ENCODE measurements at regions not wholly inside any gene's neighbourhood (a gene's known extent, or its start where the extent isn't known, plus 50 kb on each side); places are given as distances from the start of the nearest gene placed in this dataset.

DNA sequence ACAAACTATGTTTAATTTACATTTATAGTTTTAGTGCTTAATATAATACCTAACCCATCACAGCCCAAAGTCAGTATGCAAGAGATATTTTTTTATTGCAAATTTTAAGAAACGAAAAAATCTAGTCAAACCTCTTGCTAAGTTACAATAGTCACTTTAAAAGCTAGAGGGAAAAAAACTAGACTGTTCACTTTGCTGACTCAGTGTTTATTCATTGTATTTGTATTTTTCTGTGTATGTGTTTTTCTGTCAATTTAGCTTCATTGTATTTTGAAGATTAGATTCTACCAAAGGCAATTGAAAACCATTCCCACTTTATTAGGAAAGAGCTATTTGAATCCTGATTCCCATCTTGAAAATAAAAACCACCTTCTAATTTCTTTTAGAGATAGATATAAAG lies 891.5 kb downstream of the SLC16A7 start:
- Histone ChIP-seq H3K79me2 (ENCODE audit: control insufficient read depth, insufficient read depth, low read length) (no peaks in the 10 kb centered on the region), H4K8ac (ENCODE audit: low read depth, low read length) (no peak overlapping the region), H3K4me2 (ENCODE audit: low read length) (no peak overlapping the region), H2AK5ac (ENCODE audit: low read length) (no peak overlapping the region), H2BK5ac (ENCODE audit: low read length) (no peak overlapping the region), H3K27me3 (ENCODE audit: insufficient read depth, low read length, poor library complexity) (no peaks in the 10 kb centered on the region), H3K79me1 (ENCODE audit: low read length) (no peaks in the 10 kb centered on the region), H3K56ac (ENCODE audit: low read length) (no peak overlapping the region), H3K36me3 (ENCODE audit: control insufficient read depth, insufficient read depth, low read length) (no peaks in the 10 kb centered on the region), H3K23ac (ENCODE audit: low read length) (no peak overlapping the region), H3K4me3 (ENCODE audit: low read length) (no peak overlapping the region), H3K18ac (ENCODE audit: low read length) (no peak overlapping the region), H3K9ac (ENCODE audit: low read length) (no peak overlapping the region), H2BK15ac (replicated peaks; ENCODE audit: low read depth) (no peak overlapping the region), H3K4ac (ENCODE audit: low read depth, low read length) (no peak overlapping the region), H4K5ac (ENCODE audit: low read length) (no peak overlapping the region), H3K4me1 (ENCODE audit: control insufficient read depth, low read depth, low read length) (no peaks in the 10 kb centered on the region), H2BK120ac (ENCODE audit: low read depth, low read length) (no peak overlapping the region), H3K27ac (ENCODE audit: low read depth, low read length) (no peak overlapping the region)
- no peak for DNase-seq
- WGBS (ENCODE audit: extremely low coverage, insufficient coverage, low lambda C conversion rate): no CpG with 5 or more reads among the region's 1 CpG

- Histone ChIP-seq H3K79me1 (ENCODE audit: low read length) (no peaks in the 10 kb centered on the region), H3K27me3 (ENCODE audit: insufficient read depth, low read length, poor library complexity) (no peaks in the 10 kb centered on the region), H2BK15ac (replicated peaks; ENCODE audit: low read depth) (no peak overlapping the region), H3K9ac (ENCODE audit: low read length) (no peak overlapping the region), H4K8ac (ENCODE audit: low read depth, low read length) (no peak overlapping the region), H3K56ac (ENCODE audit: low read length) (no peak overlapping the region), H2AK5ac (ENCODE audit: low read length) (no peak overlapping the region), H3K18ac (ENCODE audit: low read length) (no peak overlapping the region), H3K27ac (ENCODE audit: low read depth, low read length) (no peak overlapping the region), H2BK120ac (ENCODE audit: low read depth, low read length) (no peak overlapping the region), H2BK5ac (ENCODE audit: low read length) (no peak overlapping the region), H3K79me2 (ENCODE audit: control insufficient read depth, insufficient read depth, low read length) (no peaks in the 10 kb centered on the region), H3K4ac (ENCODE audit: low read depth, low read length) (no peak overlapping the region), H3K23ac (ENCODE audit: low read length) (no peak overlapping the region), H4K5ac (ENCODE audit: low read length) (no peak overlapping the region), H3K4me3 (ENCODE audit: low read length) (no peak overlapping the region), H3K4me1 (ENCODE audit: control insufficient read depth, low read depth, low read length) (no peaks in the 10 kb centered on the region), H3K4me2 (ENCODE audit: low read length) (no peak overlapping the region), H3K36me3 (ENCODE audit: control insufficient read depth, insufficient read depth, low read length) (no peaks in the 10 kb centered on the region)
- no peak for DNase-seq
These were observed 893.2 kb downstream of the SLC16A7 start for GRCh38 chr12:60489071-60489470.

DNA sequence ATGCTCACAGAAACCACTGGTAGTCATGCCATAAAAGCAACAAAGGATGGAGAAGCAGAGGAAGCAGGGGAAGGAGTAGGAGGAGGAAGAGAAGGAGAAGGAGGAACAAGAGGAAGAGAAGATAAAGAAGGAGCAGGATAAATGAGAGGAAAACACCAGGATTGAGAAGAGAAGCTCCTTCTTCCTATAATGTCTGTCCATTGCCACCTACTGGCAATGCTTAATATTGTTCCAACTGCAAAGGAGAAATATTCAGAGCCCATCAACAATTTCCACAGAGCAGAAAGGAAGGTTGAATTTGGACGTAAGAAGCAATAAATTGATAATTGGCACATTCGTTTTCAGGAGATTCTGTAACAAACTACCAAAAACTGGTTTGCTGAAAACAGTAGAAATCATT lies 898.4 kb downstream of the SLC16A7 start:
- H3K56ac ChIP-seq (ENCODE audit: low read length): no peak overlapping the region
- H3K79me1 ChIP-seq (ENCODE audit: low read length): no peaks in the 10 kb centered on the region
- H3K18ac ChIP-seq (ENCODE audit: low read length): no peak overlapping the region
- no peak overlapping the region for H4K5ac ChIP-seq (ENCODE audit: low read length)
- H3K23ac ChIP-seq (ENCODE audit: low read length): no peak overlapping the region
- no peak overlapping the region for H3K4me3 ChIP-seq (ENCODE audit: low read length)
- H3K27ac ChIP-seq (ENCODE audit: low read depth, low read length): no peak overlapping the region
- no peak overlapping the region for H2BK5ac ChIP-seq (ENCODE audit: low read length)
- no peaks in the 10 kb centered on the region for H3K4me1 ChIP-seq (ENCODE audit: control insufficient read depth, low read depth, low read length)
- no peaks in the 10 kb centered on the region for H3K79me2 ChIP-seq (ENCODE audit: control insufficient read depth, insufficient read depth, low read length)
- H2AK5ac ChIP-seq (ENCODE audit: low read length): no peak overlapping the region
- H3K9ac ChIP-seq (ENCODE audit: low read length): no peak overlapping the region
- no CpG with 5 or more reads among the region's 2 CpGs for WGBS (ENCODE audit: extremely low coverage, insufficient coverage, low lambda C conversion rate)
- no peak overlapping the region for H4K8ac ChIP-seq (ENCODE audit: low read depth, low read length)
- no peak overlapping the region for H3K4ac ChIP-seq (ENCODE audit: low read depth, low read length)
- H2BK120ac ChIP-seq (ENCODE audit: low read depth, low read length): no peak overlapping the region
- no peaks in the 10 kb centered on the region for H3K36me3 ChIP-seq (ENCODE audit: control insufficient read depth, insufficient read depth, low read length)
- peak; percentile 52 for DNase-seq
- H2BK15ac ChIP-seq (replicated peaks; ENCODE audit: low read depth): no peak overlapping the region
- H3K27me3 ChIP-seq (ENCODE audit: insufficient read depth, low read length, poor library complexity): no peaks in the 10 kb centered on the region
- H3K4me2 ChIP-seq (ENCODE audit: low read length): no peak overlapping the region

- no peak overlapping the region for H4K5ac ChIP-seq (ENCODE audit: low read length)
- H3K4me2 ChIP-seq (ENCODE audit: low read length): no peak overlapping the region
- no peak for DNase-seq
- H3K18ac ChIP-seq (ENCODE audit: low read length): no peak overlapping the region
- H3K4ac ChIP-seq (ENCODE audit: low read depth, low read length): no peak overlapping the region
- no peaks in the 10 kb centered on the region for H3K4me1 ChIP-seq (ENCODE audit: control insufficient read depth, low read depth, low read length)
- H2AK5ac ChIP-seq (ENCODE audit: low read length): no peak overlapping the region
- H3K79me1 ChIP-seq (ENCODE audit: low read length): no peaks in the 10 kb centered on the region
- no peak overlapping the region for H3K9ac ChIP-seq (ENCODE audit: low read length)
- no peaks in the 10 kb centered on the region for H3K27me3 ChIP-seq (ENCODE audit: insufficient read depth, low read length, poor library complexity)
- no peak overlapping the region for H3K56ac ChIP-seq (ENCODE audit: low read length)
- H3K79me2 ChIP-seq (ENCODE audit: control insufficient read depth, insufficient read depth, low read length): no peaks in the 10 kb centered on the region
- H4K8ac ChIP-seq (ENCODE audit: low read depth, low read length): no peak overlapping the region
- no CpG with 5 or more reads among the region's 1 CpG for WGBS (ENCODE audit: extremely low coverage, insufficient coverage, low lambda C conversion rate)
- no peak overlapping the region for H2BK15ac ChIP-seq (replicated peaks; ENCODE audit: low read depth)
- no peak overlapping the region for H3K4me3 ChIP-seq (ENCODE audit: low read length)
- H3K36me3 ChIP-seq (ENCODE audit: control insufficient read depth, insufficient read depth, low read length): no peaks in the 10 kb centered on the region
- no peak overlapping the region for H3K23ac ChIP-seq (ENCODE audit: low read length)
- no peak overlapping the region for H2BK120ac ChIP-seq (ENCODE audit: low read depth, low read length)
- H2BK5ac ChIP-seq (ENCODE audit: low read length): no peak overlapping the region
- H3K27ac ChIP-seq (ENCODE audit: low read depth, low read length): no peak overlapping the region
These were observed 902.8 kb downstream of the SLC16A7 start for GRCh38 chr12:60498656-60499055.

- no peak overlapping the region for H3K4me2 ChIP-seq (ENCODE audit: low read length)
- H4K5ac ChIP-seq (ENCODE audit: low read length): no peak overlapping the region
- no peak overlapping the region for H2BK15ac ChIP-seq (replicated peaks; ENCODE audit: low read depth)
- no peak overlapping the region for H3K56ac ChIP-seq (ENCODE audit: low read length)
- no peaks in the 10 kb centered on the region for H3K36me3 ChIP-seq (ENCODE audit: control insufficient read depth, insufficient read depth, low read length)
- H3K4me3 ChIP-seq (ENCODE audit: low read length): no peak overlapping the region
- H3K18ac ChIP-seq (ENCODE audit: low read length): no peak overlapping the region
- H3K79me1 ChIP-seq (ENCODE audit: low read length): no peaks in the 10 kb centered on the region
- WGBS (ENCODE audit: extremely low coverage, insufficient coverage, low lambda C conversion rate): no CpG with 5 or more reads among the region's 2 CpGs
- H3K23ac ChIP-seq (ENCODE audit: low read length): no peak overlapping the region
- no peak overlapping the region for H2BK5ac ChIP-seq (ENCODE audit: low read length)
- no peak overlapping the region for H2AK5ac ChIP-seq (ENCODE audit: low read length)
- no peaks in the 10 kb centered on the region for H3K27me3 ChIP-seq (ENCODE audit: insufficient read depth, low read length, poor library complexity)
- H3K4me1 ChIP-seq (ENCODE audit: control insufficient read depth, low read depth, low read length): no peaks in the 10 kb centered on the region
- H3K27ac ChIP-seq (ENCODE audit: low read depth, low read length): no peak overlapping the region
- H4K8ac ChIP-seq (ENCODE audit: low read depth, low read length): no peak overlapping the region
- no peak overlapping the region for H3K9ac ChIP-seq (ENCODE audit: low read length)
- H3K4ac ChIP-seq (ENCODE audit: low read depth, low read length): no peak overlapping the region
- peak; percentile 56 for DNase-seq
- H2BK120ac ChIP-seq (ENCODE audit: low read depth, low read length): no peak overlapping the region
- H3K79me2 ChIP-seq (ENCODE audit: control insufficient read depth, insufficient read depth, low read length): no peaks in the 10 kb centered on the region
These were observed 905.4 kb downstream of the SLC16A7 start for GRCh38 chr12:60501124-60501729.

DNA sequence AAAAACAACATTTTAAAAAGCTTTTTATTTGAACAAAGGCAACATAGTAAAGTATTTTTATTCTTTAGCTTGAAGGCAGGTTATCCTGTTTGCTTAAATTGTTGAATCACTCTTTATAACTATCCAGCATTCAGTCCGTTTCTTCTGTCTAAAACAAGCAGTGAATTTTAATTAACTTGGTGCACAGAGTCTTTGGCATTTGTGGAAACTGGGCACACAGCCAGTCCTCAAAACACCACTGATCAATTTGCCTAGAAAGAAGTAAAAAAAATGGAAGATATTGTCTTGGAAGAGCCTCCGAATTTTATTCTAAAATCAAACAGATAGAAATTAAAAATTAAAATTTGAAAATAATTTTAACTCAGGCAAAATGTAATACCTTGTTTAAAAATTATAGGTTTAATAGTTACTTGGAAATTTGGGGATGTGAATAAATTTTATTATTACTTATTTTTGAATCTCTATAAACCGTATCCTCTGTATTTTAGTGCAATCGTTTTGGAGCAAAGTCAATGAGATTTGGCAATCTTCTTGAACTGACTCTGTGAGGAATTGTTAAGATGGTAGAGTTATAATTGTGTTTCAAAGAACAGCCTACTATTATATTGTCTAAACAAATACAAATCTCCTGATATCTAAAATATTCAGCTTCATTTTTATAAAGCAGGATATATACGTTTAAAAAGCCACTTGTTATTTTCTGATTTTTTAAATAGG lies 927.0 kb downstream of the SLC16A7 start:
- Histone ChIP-seq H3K18ac (ENCODE audit: low read length) (no peak overlapping the region), H3K27ac (ENCODE audit: low read depth, low read length) (no peak overlapping the region), H3K9ac (ENCODE audit: low read length) (no peak overlapping the region), H2BK5ac (ENCODE audit: low read length) (no peak overlapping the region), H3K4ac (ENCODE audit: low read depth, low read length) (no peak overlapping the region), H3K23ac (ENCODE audit: low read length) (no peak overlapping the region), H2AK5ac (ENCODE audit: low read length) (no peak overlapping the region), H2BK120ac (ENCODE audit: low read depth, low read length) (no peak overlapping the region), H2BK15ac (replicated peaks; ENCODE audit: low read depth) (no peak overlapping the region), H3K36me3 (ENCODE audit: control insufficient read depth, insufficient read depth, low read length) (no peaks in the 10 kb centered on the region), H4K8ac (ENCODE audit: low read depth, low read length) (no peak overlapping the region), H3K4me1 (ENCODE audit: control insufficient read depth, low read depth, low read length) (no peaks in the 10 kb centered on the region), H3K79me1 (ENCODE audit: low read length) (no peaks in the 10 kb centered on the region), H4K5ac (ENCODE audit: low read length) (no peak overlapping the region), H3K27me3 (ENCODE audit: insufficient read depth, low read length, poor library complexity) (no peaks in the 10 kb centered on the region), H3K4me2 (ENCODE audit: low read length) (no peak overlapping the region), H3K79me2 (ENCODE audit: control insufficient read depth, insufficient read depth, low read length) (no peaks in the 10 kb centered on the region), H3K56ac (ENCODE audit: low read length) (no peak overlapping the region), H3K4me3 (ENCODE audit: low read length) (no peak overlapping the region)
- no CpG with 5 or more reads among the region's 5 CpGs for WGBS (ENCODE audit: extremely low coverage, insufficient coverage, low lambda C conversion rate)
- no peak for DNase-seq
